ENCODE measurements at regions not wholly inside any gene's neighbourhood (a gene's known extent, or its start where the extent isn't known, plus 50 kb on each side); places are given as distances from the start of the nearest gene placed in this dataset.

DNA sequence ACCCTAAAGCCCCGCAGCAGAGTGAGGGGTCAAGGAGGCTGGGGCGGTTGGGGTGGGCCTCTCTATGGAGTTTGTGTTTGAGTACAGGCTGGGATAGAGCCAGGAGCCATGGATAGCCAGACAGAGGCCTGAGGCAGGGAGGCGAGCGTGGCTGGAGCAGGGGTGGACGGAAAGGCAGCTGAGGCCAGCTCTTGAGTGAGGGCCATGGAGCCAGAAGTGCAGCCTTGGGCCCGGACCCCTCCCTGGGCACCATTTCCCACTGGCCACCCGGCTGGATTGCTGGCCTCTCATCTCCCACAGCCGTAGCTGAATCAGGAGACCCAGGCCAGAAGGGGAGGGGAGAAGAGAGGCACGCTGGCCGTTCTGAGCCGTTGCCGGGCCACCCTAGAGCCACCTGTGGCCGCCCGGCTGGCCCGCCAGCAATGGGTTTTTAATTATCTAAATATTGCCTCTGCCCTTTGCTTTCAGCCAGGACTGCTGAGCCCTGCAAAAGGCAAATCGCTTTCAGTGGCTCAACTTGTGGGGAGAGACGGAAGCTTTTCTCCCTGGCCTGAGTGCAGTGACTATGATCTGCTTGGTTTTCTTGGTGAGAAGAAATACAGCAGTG, 75.2 kb upstream of the GSE1 start:
- peaks cover 6% of the 10 kb centered on the region for H3K9me3 Mint-ChIP-seq (ENCODE audit: low read depth)
- no peak overlapping the region for H3K27ac Mint-ChIP-seq (ENCODE audit: unreplicated experiment)

DNA sequence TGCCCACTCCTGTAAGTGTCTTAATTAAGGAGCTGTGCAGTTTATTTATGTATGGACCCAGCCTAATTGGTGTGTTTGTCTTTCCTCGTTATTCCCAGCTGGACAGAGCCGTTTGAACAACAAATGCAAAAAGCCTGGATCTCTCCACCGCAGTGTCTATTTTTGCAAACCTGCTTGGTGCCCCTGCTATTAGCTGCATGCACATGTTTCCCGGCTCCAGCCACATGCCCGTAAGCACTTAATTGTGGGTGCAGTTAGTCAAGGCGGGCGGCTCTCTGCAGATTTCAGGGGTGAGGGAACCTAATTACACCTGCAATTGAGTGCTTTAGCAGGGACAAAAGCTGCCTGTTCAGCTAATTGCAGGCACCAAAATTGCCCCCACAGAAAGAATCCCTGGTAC, 74.0 kb upstream of the GSE1 start:
- Mint-ChIP-seq H3K4me3 (ENCODE audit: unreplicated experiment) (no peak overlapping the region), H3K9me3 (ENCODE audit: low read depth) (peaks cover 6% of the 10 kb centered on the region), H3K4me1 (ENCODE audit: low read depth) (peaks cover 6% of the 10 kb centered on the region), H3K36me3 (ENCODE audit: low read depth) (peaks cover under 1% of the 10 kb centered on the region), H3K27ac (ENCODE audit: unreplicated experiment) (no peak overlapping the region), H3K27me3 (ENCODE audit: low read depth) (no peaks in the 10 kb centered on the region)
- TF ChIP-seq, protein P1, sequence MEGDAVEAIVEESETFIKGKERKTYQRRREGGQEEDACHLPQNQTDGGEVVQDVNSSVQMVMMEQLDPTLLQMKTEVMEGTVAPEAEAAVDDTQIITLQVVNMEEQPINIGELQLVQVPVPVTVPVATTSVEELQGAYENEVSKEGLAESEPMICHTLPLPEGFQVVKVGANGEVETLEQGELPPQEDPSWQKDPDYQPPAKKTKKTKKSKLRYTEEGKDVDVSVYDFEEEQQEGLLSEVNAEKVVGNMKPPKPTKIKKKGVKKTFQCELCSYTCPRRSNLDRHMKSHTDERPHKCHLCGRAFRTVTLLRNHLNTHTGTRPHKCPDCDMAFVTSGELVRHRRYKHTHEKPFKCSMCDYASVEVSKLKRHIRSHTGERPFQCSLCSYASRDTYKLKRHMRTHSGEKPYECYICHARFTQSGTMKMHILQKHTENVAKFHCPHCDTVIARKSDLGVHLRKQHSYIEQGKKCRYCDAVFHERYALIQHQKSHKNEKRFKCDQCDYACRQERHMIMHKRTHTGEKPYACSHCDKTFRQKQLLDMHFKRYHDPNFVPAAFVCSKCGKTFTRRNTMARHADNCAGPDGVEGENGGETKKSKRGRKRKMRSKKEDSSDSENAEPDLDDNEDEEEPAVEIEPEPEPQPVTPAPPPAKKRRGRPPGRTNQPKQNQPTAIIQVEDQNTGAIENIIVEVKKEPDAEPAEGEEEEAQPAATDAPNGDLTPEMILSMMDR (IDR thresholded peaks at IDR 0.05) = no peak
- DNase-seq (ENCODE audit: low spot score) = no peak

More for the DNA sequence above, 75.2 kb upstream of the GSE1 start:
- H3K4me3 Mint-ChIP-seq (ENCODE audit: unreplicated experiment) = no peak overlapping the region
- H3K36me3 Mint-ChIP-seq (ENCODE audit: low read depth) = no peaks in the 10 kb centered on the region
- DNase-seq (ENCODE audit: low spot score) = no peak
- peaks cover 6% of the 10 kb centered on the region for H3K4me1 Mint-ChIP-seq (ENCODE audit: low read depth)
- TF ChIP-seq, protein P1 (IDR thresholded peaks at IDR 0.05) = no peak
- H3K27me3 Mint-ChIP-seq (ENCODE audit: low read depth) = no peaks in the 10 kb centered on the region

DNA sequence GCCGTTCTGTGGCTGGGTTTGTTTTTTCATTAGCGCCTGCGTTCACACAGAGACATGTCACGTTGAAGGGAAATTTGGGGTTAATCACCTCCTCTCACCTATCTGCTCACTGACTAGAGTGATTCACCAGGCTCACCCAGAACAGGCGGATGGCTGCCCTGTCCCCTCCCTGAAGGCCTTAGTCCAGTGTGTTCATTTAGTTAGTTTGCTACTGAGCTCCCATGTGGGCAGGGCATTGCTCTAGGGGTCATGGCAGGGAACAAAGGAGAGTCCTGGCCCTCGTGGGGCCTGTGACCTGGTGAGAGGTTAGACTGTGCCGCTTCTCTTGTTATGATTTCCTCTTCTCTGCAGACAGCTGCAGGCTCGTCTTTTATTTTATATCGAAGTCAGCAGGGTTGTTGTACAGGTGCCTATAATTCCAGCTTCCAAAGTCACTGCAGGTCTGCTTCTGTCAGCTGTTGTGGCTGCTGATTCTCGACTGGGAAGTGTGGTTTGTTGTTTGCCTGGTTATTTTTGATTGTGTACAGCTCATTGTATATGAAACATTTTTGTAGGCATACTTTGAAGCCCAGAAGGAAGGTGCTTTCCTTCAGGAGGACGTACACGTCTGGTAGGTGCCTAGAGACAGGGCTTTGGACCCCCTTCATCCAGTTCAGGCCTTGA, 73.4 kb upstream of the GSE1 start:
- Mint-ChIP-seq H3K27ac (ENCODE audit: unreplicated experiment) (no peak overlapping the region), H3K4me3 (ENCODE audit: unreplicated experiment) (no peak overlapping the region), H3K4me1 (ENCODE audit: low read depth) (peaks cover 6% of the 10 kb centered on the region), H3K36me3 (ENCODE audit: low read depth) (peaks cover 2% of the 10 kb centered on the region), H3K27me3 (ENCODE audit: low read depth) (no peaks in the 10 kb centered on the region), H3K9me3 (ENCODE audit: low read depth) (peaks cover 6% of the 10 kb centered on the region)
- TF ChIP-seq, protein P1 (IDR thresholded peaks at IDR 0.05) = no peak
- DNase-seq (ENCODE audit: low spot score) = no peak

DNA sequence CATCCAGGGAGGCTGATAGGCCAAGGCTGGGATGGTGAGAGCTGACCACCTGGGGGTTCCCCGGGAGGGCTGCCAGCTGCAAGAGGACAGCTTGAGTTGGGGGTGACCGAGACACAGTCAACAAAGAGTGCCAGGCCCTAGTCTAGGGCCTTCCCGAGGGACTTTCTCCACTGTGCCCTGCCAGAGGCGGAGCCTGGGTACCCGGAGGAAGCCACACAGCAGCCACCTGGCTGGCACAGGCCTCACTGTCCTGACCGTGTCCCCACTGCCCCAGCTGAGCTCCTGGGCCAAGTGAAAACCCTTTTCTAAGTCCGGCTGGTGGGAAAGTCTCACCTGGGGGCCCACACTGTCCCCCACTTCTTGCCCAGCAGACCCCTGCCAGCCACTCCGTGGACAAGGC, 71.9 kb upstream of the GSE1 start:
- Mint-ChIP-seq H3K9me3 (ENCODE audit: low read depth) (peaks cover 6% of the 10 kb centered on the region), H3K27ac (ENCODE audit: unreplicated experiment) (no peak overlapping the region), H3K27me3 (ENCODE audit: low read depth) (no peaks in the 10 kb centered on the region), H3K4me3 (ENCODE audit: unreplicated experiment) (no peak overlapping the region), H3K4me1 (ENCODE audit: low read depth) (peaks cover under 1% of the 10 kb centered on the region), H3K36me3 (ENCODE audit: low read depth) (peaks cover 2% of the 10 kb centered on the region)
- TF ChIP-seq, protein P1 (IDR thresholded peaks at IDR 0.05) = no peak
- no peak for DNase-seq (ENCODE audit: low spot score)

DNA sequence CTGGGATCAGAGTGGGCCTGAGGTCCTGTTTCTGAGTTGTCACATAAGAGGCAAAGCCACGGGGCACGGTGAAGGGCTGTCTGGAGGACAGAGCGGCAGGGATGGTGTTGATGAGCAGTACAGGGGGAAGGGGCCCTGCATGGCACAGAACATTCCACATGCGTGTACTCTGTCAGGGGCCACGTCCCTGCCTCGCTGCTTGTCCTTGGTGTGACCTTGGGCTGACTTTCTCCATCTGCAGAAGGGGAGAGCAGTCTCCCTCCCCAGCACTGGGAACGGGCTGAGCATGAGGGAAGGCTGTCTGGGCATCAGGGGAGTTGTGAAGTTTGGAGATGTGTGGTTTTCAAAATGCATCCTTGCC, 71.5 kb upstream of the GSE1 start:
- H3K4me1 Mint-ChIP-seq (ENCODE audit: low read depth) = no peaks in the 10 kb centered on the region
- TF ChIP-seq, protein P1 (IDR thresholded peaks at IDR 0.05) = no peak
- H3K9me3 Mint-ChIP-seq (ENCODE audit: low read depth) = peaks cover 6% of the 10 kb centered on the region
- no peak overlapping the region for H3K4me3 Mint-ChIP-seq (ENCODE audit: unreplicated experiment)
- H3K36me3 Mint-ChIP-seq (ENCODE audit: low read depth) = peaks cover 2% of the 10 kb centered on the region
- DNase-seq (ENCODE audit: low spot score) = no peak
- H3K27ac Mint-ChIP-seq (ENCODE audit: unreplicated experiment) = no peak overlapping the region
- H3K27me3 Mint-ChIP-seq (ENCODE audit: low read depth) = no peaks in the 10 kb centered on the region

Data from chondrocyte (in vitro differentiated cells).